LNCAP (cell line): ENCODE measurements at regions not wholly inside any gene's neighbourhood (a gene's known extent, or its start where the extent isn't known, plus 50 kb on each side); places are given as distances from the start of the nearest gene placed in this dataset.

Experiments
- CTCF ChIP-seq: fragments of 450-650 bp; IDR thresholded peaks from 2 replicates; pipeline ENCODE4 v1.5.1; 2017; ENCODE audit warnings: mild to moderate bottlenecking

- no peak for TF ChIP-seq CTCF
Measured at GRCh38 chr21:22796147-22796546, 1797.9 kb downstream of the NCAM2 start.

- TF ChIP-seq CTCF: no peak
Measured at GRCh38 chr21:22804151-22804550, 1805.9 kb downstream of the NCAM2 start.

- no peak for TF ChIP-seq CTCF
Measured at GRCh38 chr21:22806278-22806677, 1808.1 kb downstream of the NCAM2 start.

- no peak for TF ChIP-seq CTCF
Measured at GRCh38 chr21:22813201-22813600, 1815.0 kb downstream of the NCAM2 start.

GRCh38 chr21:22827422-22827821 is 1829.2 kb downstream of the NCAM2 start:
- TF ChIP-seq CTCF: no peak

GRCh38 chr21:22842875-22843274 is 1844.7 kb downstream of the NCAM2 start:
- TF ChIP-seq CTCF: no peak

- no peak for TF ChIP-seq CTCF
Measured at GRCh38 chr21:22855581-22855980, 1857.4 kb downstream of the NCAM2 start.

- TF ChIP-seq CTCF: no peak
Measured at GRCh38 chr21:22871692-22872091, 1873.5 kb downstream of the NCAM2 start.
